ENCODE measurements at regions not wholly inside any gene's neighbourhood (a gene's known extent, or its start where the extent isn't known, plus 50 kb on each side); places are given as distances from the start of the nearest gene placed in this dataset.

DNA sequence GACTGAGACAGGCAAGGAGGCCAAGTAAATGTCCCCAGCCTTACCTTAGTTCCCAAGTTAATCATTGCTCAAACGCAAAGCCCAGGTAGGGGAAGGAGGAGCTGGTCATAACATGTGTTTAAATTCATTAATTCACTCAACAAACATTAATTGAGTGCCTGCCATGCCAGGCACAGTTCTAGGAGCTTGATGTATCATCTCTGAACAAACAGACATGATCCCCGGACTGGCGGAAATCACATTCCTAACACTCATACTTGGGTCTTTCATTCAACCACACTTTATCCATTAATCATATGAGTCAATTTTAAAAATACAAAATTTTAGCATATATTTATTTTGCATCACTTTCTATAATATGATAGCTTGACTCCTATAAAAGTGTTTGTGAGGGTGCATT lies 335.3 kb upstream of the NOCT start:
- 92% methylated on average over 3 of the region's 3 CpGs for WGBS
- no peaks in the 10 kb centered on the region for H3K36me3 ChIP-seq
- H3K4me1 ChIP-seq = peaks cover 9% of the 10 kb centered on the region
- H3K27me3 ChIP-seq = no peaks in the 10 kb centered on the region
- H3K9me3 ChIP-seq = no peaks in the 10 kb centered on the region
- no peak overlapping the region for H3K27ac ChIP-seq
- H3K4me3 ChIP-seq = no peak overlapping the region
- no peak for DNase-seq (ENCODE audit: low spot score in 2 of 2)
- TF ChIP-seq EP300 (IDR thresholded peaks at IDR 0.05) = no peak
- no peak for TF ChIP-seq CTCF (IDR thresholded peaks at IDR 0.05)
- TF ChIP-seq POLR2A (IDR thresholded peaks at IDR 0.05) = no peak
- no peak for TF ChIP-seq POLR2AphosphoS5 (IDR thresholded peaks at IDR 0.05)

DNA sequence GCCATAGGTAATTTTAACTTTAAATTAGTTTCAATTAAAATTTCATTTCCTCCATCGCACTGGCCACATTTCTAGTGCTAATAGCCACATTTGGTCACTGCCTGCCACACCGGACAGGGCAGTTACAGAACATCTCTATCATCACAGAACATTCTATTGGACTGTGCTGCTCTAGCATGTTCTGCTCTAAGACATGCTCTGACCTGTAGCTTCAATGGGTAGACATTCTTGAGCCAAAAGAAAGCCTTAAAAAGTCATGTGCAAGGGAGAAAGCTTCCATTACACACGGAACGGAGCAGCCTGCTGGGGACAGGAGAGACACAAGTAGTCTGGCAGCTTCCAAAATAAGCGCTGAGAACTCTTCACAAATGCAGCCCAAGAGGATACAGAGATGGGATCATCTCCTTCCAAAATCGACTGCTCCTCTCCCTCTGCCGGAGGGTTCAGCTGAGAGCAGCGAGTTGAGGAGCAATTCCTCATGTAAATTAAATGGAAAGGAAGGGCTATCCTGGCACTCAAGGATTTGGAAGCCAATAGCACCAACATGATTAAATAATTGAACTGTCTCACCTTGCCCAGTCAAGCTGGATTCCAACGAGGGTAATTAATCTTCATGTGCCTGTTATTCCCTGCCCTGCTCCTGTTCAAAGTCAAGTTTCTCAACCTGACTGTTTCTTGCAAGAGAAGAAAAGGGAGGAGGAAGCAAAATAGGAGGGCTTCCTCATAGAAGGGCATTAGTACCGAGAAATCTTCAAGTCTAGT lies 336.4 kb upstream of the NOCT start:
- no peak overlapping the region for H3K27ac ChIP-seq

DNA sequence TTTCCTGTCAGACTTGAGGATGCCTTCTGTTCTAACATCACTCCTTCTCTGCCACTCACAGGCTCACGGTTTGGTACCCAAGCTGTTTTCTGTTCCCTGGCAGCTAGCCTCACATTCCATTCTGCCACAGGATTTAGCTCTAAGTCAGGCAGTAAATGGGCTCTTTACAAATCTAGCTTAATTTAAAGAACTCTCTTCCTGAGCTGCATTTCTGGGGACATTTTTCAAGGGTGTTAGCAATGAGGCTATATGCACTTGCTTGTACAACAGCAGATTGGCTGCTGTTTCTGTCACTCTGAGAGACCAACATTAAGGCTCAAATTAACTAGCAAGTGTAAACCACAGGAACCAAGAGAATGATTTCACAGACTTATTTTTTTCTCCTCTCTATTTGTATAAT lies 337.8 kb upstream of the NOCT start:
- no peaks in the 10 kb centered on the region for H3K9me3 ChIP-seq
- peaks cover 9% of the 10 kb centered on the region for H3K4me1 ChIP-seq
- no peaks in the 10 kb centered on the region for H3K36me3 ChIP-seq
- no peak for DNase-seq (ENCODE audit: low spot score in 2 of 2)
- H3K27me3 ChIP-seq = no peaks in the 10 kb centered on the region
- H3K27ac ChIP-seq = no peak overlapping the region
- no peak for TF ChIP-seq CTCF (IDR thresholded peaks at IDR 0.05)
- no peak for TF ChIP-seq POLR2AphosphoS5 (IDR thresholded peaks at IDR 0.05)
- TF ChIP-seq EP300 (IDR thresholded peaks at IDR 0.05) = no peak
- no peak for TF ChIP-seq POLR2A (IDR thresholded peaks at IDR 0.05)
- 39% methylated on average over 1 of the region's 1 CpG for WGBS
- no peak overlapping the region for H3K4me3 ChIP-seq

More for the DNA sequence above, 336.4 kb upstream of the NOCT start:
- Histone ChIP-seq H3K4me3 (no peak overlapping the region), H3K4me1 (peaks cover 9% of the 10 kb centered on the region), H3K36me3 (no peaks in the 10 kb centered on the region), H3K9me3 (no peaks in the 10 kb centered on the region), H3K27me3 (no peaks in the 10 kb centered on the region)
- WGBS = 67% methylated on average over 10 of the region's 10 CpGs
- TF ChIP-seq CTCF (IDR thresholded peaks at IDR 0.05) (no peak), EP300 (IDR thresholded peaks at IDR 0.05) (no peak), POLR2A (IDR thresholded peaks at IDR 0.05) (no peak), POLR2AphosphoS5 (IDR thresholded peaks at IDR 0.05) (no peak)
- DNase-seq (ENCODE audit: low spot score in 2 of 2) = no peak

DNA sequence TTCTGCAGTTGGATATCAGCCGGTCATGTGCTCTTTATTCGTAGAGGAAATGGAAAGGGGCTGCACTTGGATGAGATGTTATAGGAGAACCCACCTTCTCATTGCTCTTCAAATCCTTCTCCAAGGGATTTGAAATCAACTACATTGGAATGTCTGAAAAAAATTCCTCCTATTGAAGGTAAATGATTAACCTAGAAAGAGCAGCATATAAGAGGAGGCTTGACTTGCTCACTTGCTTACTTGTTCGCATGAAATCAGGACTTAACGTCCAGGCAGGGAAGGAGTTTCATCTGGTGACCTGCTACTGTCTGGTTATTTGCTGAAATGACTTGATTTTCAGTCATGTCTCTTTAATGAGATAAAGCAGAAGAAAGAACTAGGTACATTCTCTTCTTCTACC lies 338.4 kb upstream of the NOCT start:
- Histone ChIP-seq H3K27ac (no peak overlapping the region), H3K27me3 (no peaks in the 10 kb centered on the region), H3K4me3 (no peak overlapping the region), H3K9me3 (no peaks in the 10 kb centered on the region), H3K4me1 (peaks cover 9% of the 10 kb centered on the region), H3K36me3 (no peaks in the 10 kb centered on the region)
- TF ChIP-seq CTCF (IDR thresholded peaks at IDR 0.05) (no peak), POLR2AphosphoS5 (IDR thresholded peaks at IDR 0.05) (no peak)
- 94% methylated on average over 4 of the region's 4 CpGs for WGBS
- DNase-seq (ENCODE audit: low spot score in 2 of 2) = no peak

DNA sequence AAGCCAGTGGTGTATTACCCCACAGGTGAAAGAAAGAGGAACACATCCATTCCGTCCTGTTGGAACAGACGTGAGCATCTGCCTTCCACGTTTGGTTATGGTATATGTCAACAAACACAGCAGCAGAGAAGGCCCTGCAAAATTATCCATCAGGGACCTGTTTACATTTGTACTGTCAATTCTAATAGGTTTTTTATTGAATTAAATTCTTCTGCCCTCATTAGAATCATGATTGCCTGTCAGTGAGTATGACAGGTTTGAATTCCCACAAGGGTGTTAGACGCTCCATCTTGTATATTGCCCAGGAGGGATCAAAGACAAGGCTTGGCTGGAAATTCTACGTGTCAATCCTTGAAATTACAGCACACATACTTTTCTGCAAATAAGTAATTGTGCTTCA lies 339.9 kb upstream of the NOCT start:
- Histone ChIP-seq H3K4me3 (no peak overlapping the region), H3K4me1 (peaks cover 5% of the 10 kb centered on the region), H3K36me3 (no peaks in the 10 kb centered on the region), H3K9me3 (no peaks in the 10 kb centered on the region), H3K27me3 (no peaks in the 10 kb centered on the region), H3K27ac (no peak overlapping the region)
- no peak for TF ChIP-seq POLR2AphosphoS5 (IDR thresholded peaks at IDR 0.05)
- TF ChIP-seq EP300 (IDR thresholded peaks at IDR 0.05) = no peak
- TF ChIP-seq CTCF (IDR thresholded peaks at IDR 0.05) = no peak
- WGBS = 88% methylated on average over 5 of the region's 5 CpGs
- DNase-seq (ENCODE audit: low spot score in 2 of 2) = no peak
